ENCODE measurements at regions not wholly inside any gene's neighbourhood (a gene's known extent, or its start where the extent isn't known, plus 50 kb on each side); places are given as distances from the start of the nearest gene placed in this dataset.

DNA sequence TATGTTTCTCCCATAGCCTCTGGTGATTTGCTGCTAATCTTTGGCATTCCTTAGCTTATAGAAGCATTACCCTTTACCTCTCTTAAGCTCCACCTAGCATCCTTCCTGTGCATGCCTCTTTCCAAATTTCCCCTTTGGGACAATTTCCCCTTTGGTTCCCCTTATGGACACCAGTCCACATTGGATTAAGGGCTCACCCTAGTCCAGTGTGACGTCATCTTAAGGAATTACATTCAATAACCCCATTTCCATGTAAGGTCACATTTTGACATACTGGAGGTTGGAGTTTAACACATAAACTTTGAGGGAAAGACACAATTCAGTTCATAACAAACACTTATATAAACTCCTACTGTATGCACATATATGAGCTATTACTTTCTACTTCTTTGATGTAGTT lies 916.6 kb downstream of the SLC4A3 start:
- DNase-seq (ENCODE audit: low read depth, low spot score): no peak
- in situ Hi-C loops (cut with HindIII; ENCODE audit: low pct_unique_long_range_greater_than_20kb, low sequenced_read_pairs): no loop called here

- in situ Hi-C loops (cut with HindIII; ENCODE audit: low pct_unique_long_range_greater_than_20kb, low sequenced_read_pairs): no loop called here
- no peak for DNase-seq (ENCODE audit: low read depth, low spot score)
These were observed 923.7 kb downstream of the SLC4A3 start for GRCh38 chr2:220550995-220551700.

- no peak for DNase-seq (ENCODE audit: low read depth, low spot score)
- in situ Hi-C loops (cut with HindIII; ENCODE audit: low pct_unique_long_range_greater_than_20kb, low sequenced_read_pairs): no loop called here
These were observed 925.5 kb downstream of the SLC4A3 start for GRCh38 chr2:220552790-220553535.

DNA sequence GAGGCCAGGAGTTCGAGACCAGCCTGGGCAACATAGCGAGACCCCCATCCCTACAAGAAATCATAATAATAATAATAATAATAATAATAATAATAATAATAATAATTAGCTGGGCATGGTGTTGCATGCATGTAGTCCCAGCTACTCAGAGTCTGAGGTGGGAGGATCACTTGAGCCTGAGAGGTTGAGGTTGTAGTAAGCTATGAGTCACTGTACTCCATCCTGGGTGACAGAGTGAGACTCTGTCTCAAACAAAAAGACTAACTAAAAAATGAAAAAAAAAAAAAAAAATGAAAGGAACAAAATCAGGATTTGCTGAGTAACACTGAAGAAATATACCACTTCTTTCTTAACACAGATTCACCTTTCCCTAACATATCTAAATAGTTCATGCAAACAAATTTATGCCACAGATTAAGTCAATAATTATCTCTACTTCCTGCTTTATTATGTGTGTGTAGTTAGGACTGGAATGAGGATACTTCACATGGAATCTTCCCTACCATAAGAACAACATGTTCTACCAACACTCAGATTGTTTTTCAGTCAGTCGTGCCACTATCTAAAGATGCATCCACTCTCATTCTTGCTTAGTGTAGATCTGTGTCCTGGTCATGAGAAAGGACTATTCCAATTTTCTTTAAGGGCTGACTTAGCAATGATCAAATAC lies 928.7 kb downstream of the SLC4A3 start:
- in situ Hi-C loops (cut with HindIII; ENCODE audit: low pct_unique_long_range_greater_than_20kb, low sequenced_read_pairs): no loop called here
- DNase-seq (ENCODE audit: low read depth, low spot score): no peak

DNA sequence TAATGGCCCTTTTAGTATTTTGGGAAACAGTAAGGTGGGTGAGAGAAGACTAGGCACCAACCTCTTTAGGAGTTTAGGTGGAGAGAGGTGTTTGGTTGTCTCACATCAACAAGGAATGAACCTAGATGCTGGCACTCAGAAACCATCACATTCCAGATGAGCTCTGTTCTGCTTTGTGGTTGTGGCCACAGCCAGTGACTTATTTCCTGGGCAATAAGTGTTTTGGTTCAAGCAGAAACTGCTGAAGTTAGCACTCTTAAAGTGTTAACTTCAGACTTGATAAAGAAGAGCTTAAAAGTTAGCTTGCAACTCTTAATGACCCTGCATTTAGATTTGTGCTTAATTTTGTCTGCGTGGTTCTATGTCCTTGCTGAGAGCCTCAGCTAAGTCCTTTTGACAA lies 929.2 kb downstream of the SLC4A3 start:
- in situ Hi-C loops (cut with HindIII; ENCODE audit: low pct_unique_long_range_greater_than_20kb, low sequenced_read_pairs): no loop called here
- DNase-seq (ENCODE audit: low read depth, low spot score): no peak

DNA sequence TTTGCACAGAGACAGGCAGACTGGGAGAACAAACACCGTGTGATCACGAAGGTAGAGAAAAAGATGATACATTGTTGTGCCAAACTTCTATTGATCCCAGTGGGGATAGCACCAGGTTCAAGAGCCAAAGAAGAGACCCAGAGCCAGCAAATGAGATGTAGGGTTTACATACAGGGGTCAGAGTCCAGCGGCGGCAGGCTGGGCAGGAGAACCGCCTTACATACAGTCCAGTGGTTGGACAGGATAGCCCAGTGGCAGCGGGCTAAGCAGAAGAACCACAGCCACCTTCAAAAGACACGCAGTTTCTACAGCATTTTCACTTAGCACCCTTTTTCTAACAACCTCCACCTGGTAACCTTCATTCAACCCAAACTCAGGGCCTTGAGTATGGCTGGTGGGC lies 932.8 kb downstream of the SLC4A3 start:
- no peak for DNase-seq (ENCODE audit: low read depth, low spot score)
- in situ Hi-C loops (cut with HindIII; ENCODE audit: low pct_unique_long_range_greater_than_20kb, low sequenced_read_pairs): no loop called here

GRCh38 chr2:220562375-220563140 lies 935.1 kb downstream of the SLC4A3 start:
- in situ Hi-C loops (cut with HindIII; ENCODE audit: low pct_unique_long_range_greater_than_20kb, low sequenced_read_pairs): no loop called here
- DNase-seq (ENCODE audit: low read depth, low spot score): no peak

DNA sequence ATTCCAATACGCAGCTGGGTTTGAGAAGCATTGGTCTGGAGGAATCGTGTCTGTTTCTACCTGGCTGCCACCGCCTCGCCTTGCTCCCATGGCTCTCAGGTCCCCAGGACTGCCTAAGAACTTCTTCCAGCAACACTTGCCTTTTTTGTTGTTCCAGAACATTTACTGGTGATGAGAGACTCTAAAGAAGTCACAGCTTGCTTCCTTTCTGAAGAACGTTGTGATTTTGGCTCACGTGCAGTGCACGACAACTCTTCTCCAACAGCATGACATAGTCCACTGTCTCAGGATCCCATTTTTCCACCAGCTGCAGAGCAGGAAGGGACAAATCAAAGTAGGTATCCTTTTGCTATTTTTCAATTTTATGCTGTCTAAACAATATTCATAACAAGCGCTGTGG lies 940.9 kb downstream of the SLC4A3 start:
- no peak for DNase-seq (ENCODE audit: low read depth, low spot score)
- in situ Hi-C loops (cut with HindIII; ENCODE audit: low pct_unique_long_range_greater_than_20kb, low sequenced_read_pairs): no loop called here

DNA sequence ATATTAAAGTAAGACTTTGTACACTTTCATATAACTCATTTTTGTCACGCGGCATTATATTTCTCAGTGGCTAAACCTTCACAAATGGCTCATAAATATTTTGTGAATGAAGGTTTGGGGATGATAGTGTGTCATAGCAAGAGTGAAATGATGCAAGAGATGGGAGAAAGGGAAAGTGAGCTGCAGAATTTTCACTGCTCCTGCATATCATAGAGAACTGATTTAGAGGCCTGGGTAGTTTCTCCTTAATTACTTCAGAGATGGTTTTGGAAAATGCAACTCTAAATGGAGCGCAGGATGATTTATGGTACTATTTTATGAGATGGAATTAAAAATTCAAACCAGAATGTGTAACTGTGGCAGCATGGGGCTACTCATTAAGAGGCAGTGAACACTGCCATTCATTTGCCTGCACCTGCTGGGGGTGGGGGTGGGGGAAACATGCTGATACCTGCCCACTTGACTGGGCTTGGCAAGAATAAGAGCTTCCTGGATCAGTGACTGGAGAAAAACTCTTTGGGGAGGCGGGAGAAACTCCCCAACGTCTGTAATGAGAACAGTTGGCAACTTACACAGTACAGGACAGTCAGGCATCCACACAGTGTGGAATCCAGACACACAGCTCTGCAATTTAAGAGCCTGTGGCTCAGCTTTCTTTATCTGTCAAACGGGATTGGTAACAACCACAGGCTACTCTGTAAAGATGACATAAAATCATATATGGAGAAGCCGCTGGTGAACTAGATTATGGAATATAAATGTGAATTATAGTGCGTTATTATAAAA lies 941.9 kb downstream of the SLC4A3 start:
- in situ Hi-C loops (cut with HindIII; ENCODE audit: low pct_unique_long_range_greater_than_20kb, low sequenced_read_pairs): no loop called here
- no peak for DNase-seq (ENCODE audit: low read depth, low spot score)

GRCh38 chr2:220572385-220572784 lies 945.0 kb downstream of the SLC4A3 start:
- in situ Hi-C loops (cut with HindIII; ENCODE audit: low pct_unique_long_range_greater_than_20kb, low sequenced_read_pairs): no loop called here
- DNase-seq (ENCODE audit: low read depth, low spot score): no peak

- no peak for DNase-seq (ENCODE audit: low read depth, low spot score)
- in situ Hi-C loops (cut with HindIII; ENCODE audit: low pct_unique_long_range_greater_than_20kb, low sequenced_read_pairs): no loop called here
These were observed 946.6 kb downstream of the SLC4A3 start for GRCh38 chr2:220574038-220574437.

GRCh38 chr2:220575963-220576362 lies 948.5 kb downstream of the SLC4A3 start:
- in situ Hi-C loops (cut with HindIII; ENCODE audit: low pct_unique_long_range_greater_than_20kb, low sequenced_read_pairs): no loop called here
- DNase-seq (ENCODE audit: low read depth, low spot score): no peak

- in situ Hi-C loops (cut with HindIII; ENCODE audit: low pct_unique_long_range_greater_than_20kb, low sequenced_read_pairs): no loop called here
- no peak for DNase-seq (ENCODE audit: low read depth, low spot score)
These were observed 952.0 kb downstream of the SLC4A3 start for GRCh38 chr2:220579452-220579851.

DNA sequence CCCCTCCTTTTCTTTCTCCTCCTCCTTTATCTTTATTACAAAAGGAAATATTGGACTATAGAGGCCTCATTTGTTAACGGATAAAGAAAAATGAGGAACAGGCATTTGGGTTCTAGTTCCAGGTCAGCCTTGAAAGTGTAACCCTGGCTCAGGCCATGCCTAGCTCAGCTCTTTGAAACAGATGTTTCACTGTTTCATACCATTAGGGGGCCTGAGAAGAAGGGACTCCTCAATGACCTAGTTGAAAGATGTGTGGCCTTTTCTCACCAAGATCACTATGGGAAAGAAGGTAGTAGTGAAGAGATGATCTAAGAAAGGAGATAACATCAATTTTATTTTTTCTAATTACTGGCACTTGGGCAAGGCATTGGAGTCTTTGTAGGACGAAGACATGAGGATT lies 952.7 kb downstream of the SLC4A3 start:
- in situ Hi-C loops (cut with HindIII; ENCODE audit: low pct_unique_long_range_greater_than_20kb, low sequenced_read_pairs): no loop called here
- DNase-seq (ENCODE audit: low read depth, low spot score): no peak

GRCh38 chr2:220583725-220584124 lies 956.3 kb downstream of the SLC4A3 start:
- DNase-seq (ENCODE audit: low read depth, low spot score): no peak
- in situ Hi-C loops (cut with HindIII; ENCODE audit: low pct_unique_long_range_greater_than_20kb, low sequenced_read_pairs): no loop called here

- no peak for DNase-seq (ENCODE audit: low read depth, low spot score)
- in situ Hi-C loops (cut with HindIII; ENCODE audit: low pct_unique_long_range_greater_than_20kb, low sequenced_read_pairs): no loop called here
These were observed 957.8 kb downstream of the SLC4A3 start for GRCh38 chr2:220585241-220585640.

DNA sequence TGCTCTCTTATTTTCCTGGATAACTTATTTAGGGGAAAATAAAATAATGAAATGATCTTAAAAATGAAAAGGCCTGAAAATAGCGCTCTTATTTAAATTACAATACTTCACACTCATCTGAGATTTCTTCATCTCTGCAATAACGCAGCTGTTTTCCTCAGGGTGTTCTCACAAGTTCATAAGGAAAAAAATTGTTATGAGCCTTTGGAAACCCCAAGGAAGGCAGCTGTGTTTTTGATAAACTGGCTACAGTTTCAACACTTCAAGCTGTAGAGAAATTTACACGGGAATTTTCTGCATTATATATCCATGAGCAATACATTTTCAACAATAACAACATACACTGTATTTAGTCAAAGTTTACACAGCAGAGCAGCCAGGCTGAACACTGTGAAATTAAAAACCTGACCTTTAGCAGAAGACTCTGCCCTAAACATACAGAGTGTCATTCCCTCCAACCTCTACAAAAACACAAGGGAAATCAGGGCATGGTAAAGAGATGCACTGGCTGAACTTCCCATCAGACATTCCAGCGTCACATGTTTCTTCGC lies 959.6 kb downstream of the SLC4A3 start:
- DNase-seq (ENCODE audit: low read depth, low spot score): no peak
- in situ Hi-C loops (cut with HindIII; ENCODE audit: low pct_unique_long_range_greater_than_20kb, low sequenced_read_pairs): no loop called here
